ENCODE measurements at regions not wholly inside any gene's neighbourhood (a gene's known extent, or its start where the extent isn't known, plus 50 kb on each side); places are given as distances from the start of the nearest gene placed in this dataset.
A peak's percentile ranks its signal among the peaks of the same experiment; 100 is the strongest.
"Not testable (repeated sequence)": the region's sequence is repeated elsewhere in the genome, so short reads cannot be mapped to it uniquely, and the experiment has no call there.

- no peaks in the 10 kb centered on the region for H3K36me3 ChIP-seq
- intact Hi-C loops (cut with DNase I), result no loop called here
- no peak overlapping the region for H3K4me3 ChIP-seq
- DNase-seq, result no peak
- no peak for TF ChIP-seq POLR2A (IDR thresholded peaks at IDR 0.05)
- TF ChIP-seq, protein P1, sequence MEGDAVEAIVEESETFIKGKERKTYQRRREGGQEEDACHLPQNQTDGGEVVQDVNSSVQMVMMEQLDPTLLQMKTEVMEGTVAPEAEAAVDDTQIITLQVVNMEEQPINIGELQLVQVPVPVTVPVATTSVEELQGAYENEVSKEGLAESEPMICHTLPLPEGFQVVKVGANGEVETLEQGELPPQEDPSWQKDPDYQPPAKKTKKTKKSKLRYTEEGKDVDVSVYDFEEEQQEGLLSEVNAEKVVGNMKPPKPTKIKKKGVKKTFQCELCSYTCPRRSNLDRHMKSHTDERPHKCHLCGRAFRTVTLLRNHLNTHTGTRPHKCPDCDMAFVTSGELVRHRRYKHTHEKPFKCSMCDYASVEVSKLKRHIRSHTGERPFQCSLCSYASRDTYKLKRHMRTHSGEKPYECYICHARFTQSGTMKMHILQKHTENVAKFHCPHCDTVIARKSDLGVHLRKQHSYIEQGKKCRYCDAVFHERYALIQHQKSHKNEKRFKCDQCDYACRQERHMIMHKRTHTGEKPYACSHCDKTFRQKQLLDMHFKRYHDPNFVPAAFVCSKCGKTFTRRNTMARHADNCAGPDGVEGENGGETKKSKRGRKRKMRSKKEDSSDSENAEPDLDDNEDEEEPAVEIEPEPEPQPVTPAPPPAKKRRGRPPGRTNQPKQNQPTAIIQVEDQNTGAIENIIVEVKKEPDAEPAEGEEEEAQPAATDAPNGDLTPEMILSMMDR (IDR thresholded peaks at IDR 0.05), result no peak
- H3K9me3 ChIP-seq, result no peaks in the 10 kb centered on the region
- no peaks in the 10 kb centered on the region for H3K4me1 ChIP-seq
- WGBS (ENCODE audit: insufficient coverage, low coverage, low lambda C conversion rate, missing lambda C conversion rate), result 70% methylated on average over 4 of the region's 4 CpGs
- ATAC-seq, result no peak
- H3K27me3 ChIP-seq, result no peaks in the 10 kb centered on the region
- H3K27ac ChIP-seq, result no peak overlapping the region
Observed at GRCh38 chr10:33773253-33773573, 438.7 kb upstream of the NRP1 start.

DNA sequence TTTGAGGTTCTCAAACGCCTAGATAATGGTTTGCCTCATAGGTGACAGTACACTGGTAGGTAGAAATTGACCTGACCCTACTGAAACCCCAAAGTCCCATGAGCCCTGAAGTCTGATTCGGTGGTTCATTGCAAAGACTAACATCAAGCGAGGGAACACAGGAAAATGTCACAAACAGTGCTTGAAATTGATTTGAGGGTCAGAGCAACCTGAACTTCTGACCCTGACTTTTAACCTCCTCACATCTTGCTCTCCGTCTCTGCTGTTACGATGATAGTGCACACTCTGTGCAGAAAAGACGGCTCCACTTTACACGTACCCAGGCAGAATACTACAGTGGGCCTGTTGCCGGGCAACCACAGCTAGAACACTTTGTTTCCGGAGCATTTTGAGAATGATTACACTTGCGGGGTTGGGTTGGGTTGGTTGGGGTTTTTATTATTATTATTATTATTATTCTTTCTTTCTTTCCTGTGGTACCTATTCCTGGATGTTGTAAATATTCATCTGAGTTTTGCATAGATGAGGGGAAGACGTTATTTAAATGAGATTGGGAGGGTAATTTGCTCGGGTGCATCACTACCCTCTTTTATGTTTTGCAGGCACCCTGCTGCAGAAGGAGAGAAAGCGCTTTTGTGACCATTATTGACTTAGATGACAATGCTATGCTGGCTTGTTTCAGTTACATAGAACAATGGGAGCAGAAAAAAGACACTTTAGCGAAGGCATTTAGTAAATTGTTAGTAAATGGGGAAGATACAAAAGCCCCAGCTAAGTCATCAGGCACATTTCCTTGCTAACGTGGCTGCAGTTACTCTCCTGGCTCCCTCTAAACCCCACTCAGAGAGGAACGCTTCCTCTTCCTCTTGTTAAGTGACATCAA is 438.1 kb upstream of the NRP1 start:
- intact Hi-C loops (cut with DNase I), result no loop called here
- H3K27me3 ChIP-seq, result no peaks in the 10 kb centered on the region
- no peaks in the 10 kb centered on the region for H3K9me3 ChIP-seq
- ATAC-seq (peak; percentile 56 to 90 (median 80)), DNase-seq (no peak)
- no peak overlapping the region for H3K4me3 ChIP-seq
- H3K36me3 ChIP-seq, result no peaks in the 10 kb centered on the region
- H3K27ac ChIP-seq, result no peak overlapping the region
- WGBS (ENCODE audit: insufficient coverage, low coverage, low lambda C conversion rate, missing lambda C conversion rate), result 38% methylated on average over 14 of the region's 16 CpGs
- TF ChIP-seq POLR2A (IDR thresholded peaks at IDR 0.05), result no peak
- TF ChIP-seq, protein P1 (IDR thresholded peaks at IDR 0.05), result no peak
- no peaks in the 10 kb centered on the region for H3K4me1 ChIP-seq

DNA sequence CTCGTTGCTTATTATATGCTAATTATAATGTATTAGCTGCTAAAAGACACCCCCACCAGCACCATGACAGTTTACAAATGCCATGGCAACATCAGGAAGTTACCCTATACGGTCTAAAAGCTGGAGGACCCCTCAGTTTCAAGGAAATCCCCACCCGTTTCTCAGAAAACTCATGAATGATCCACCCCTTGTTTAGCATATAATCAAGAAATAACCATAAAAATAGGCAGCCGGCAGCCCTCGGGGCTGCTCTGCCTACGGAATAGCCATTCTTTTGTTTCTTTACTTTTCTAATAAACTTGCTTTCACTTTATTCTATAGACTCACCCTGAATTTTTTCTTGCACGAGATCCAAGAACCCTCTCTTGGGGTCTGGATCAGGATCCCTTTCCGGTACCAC is 437.4 kb upstream of the NRP1 start:
- H3K27ac ChIP-seq; H3K27me3 ChIP-seq; ATAC-seq; H3K9me3 ChIP-seq; H3K36me3 ChIP-seq; H3K4me3 ChIP-seq; H3K4me1 ChIP-seq; intact Hi-C loops (cut with DNase I); DNase-seq: not testable (repeated sequence)
- 71% methylated on average over 8 of the region's 8 CpGs for WGBS (ENCODE audit: insufficient coverage, low coverage, low lambda C conversion rate, missing lambda C conversion rate)

- ATAC-seq, result no peak
- intact Hi-C loops (cut with DNase I), result no loop called here
Observed at GRCh38 chr10:33764694-33765185, 430.3 kb upstream of the NRP1 start.

More at GRCh38 chr10:33764694-33765185, 430.3 kb upstream of the NRP1 start:
- no peaks in the 10 kb centered on the region for H3K36me3 ChIP-seq
- 93% methylated on average over 1 of the region's 1 CpG for WGBS (ENCODE audit: insufficient coverage, low coverage, low lambda C conversion rate, missing lambda C conversion rate)
- H3K9me3 ChIP-seq, result no peaks in the 10 kb centered on the region
- H3K27ac ChIP-seq, result no peak overlapping the region
- no peaks in the 10 kb centered on the region for H3K4me1 ChIP-seq
- H3K27me3 ChIP-seq, result no peaks in the 10 kb centered on the region
- no peak for DNase-seq
- TF ChIP-seq POLR2A (IDR thresholded peaks at IDR 0.05), result no peak
- TF ChIP-seq, protein P1 (IDR thresholded peaks at IDR 0.05), result no peak
- H3K4me3 ChIP-seq, result no peak overlapping the region

Data from right lobe of liver (tissue), 6 donors.